Stomach (tissue), 8 donors: ENCODE measurements at regions not wholly inside any gene's neighbourhood (a gene's known extent, or its start where the extent isn't known, plus 50 kb on each side); places are given as distances from the start of the nearest gene placed in this dataset.

Source experiments
- DNase-seq, 2 donors: peaks; one replicate each; pipeline versions ENCODE4 v3.0.0 to v3.0.0-alpha.2; 2013 to 2019
- H3K27ac ChIP-seq, 5 donors: fragments of 200-600 bp in 4 of 5; sonication (generic) in 4 of 5; one replicate each; pipeline ENCODE4 v1.5.1; 2013 to 2019; ENCODE audit warnings: mild to moderate bottlenecking in 1 of 5, moderate library complexity in 1 of 5
- H3K27me3 ChIP-seq, 3 donors: fragments of 200-600 bp; sonication (generic); one replicate each; pipeline ENCODE4 v1.5.1; 2017 to 2019; ENCODE audit warnings: mixed run types in 1 of 3
- H3K36me3 ChIP-seq, 4 donors: fragments of 200-600 bp; sonication (generic); 1 replicate in 3 of 4; 2 replicates in 1 of 4; pipeline ENCODE4 v1.5.1; 2016 to 2019
- H3K4me1 ChIP-seq, 4 donors: fragments of 200-600 bp; sonication (generic); one replicate each; pipeline ENCODE4 v1.5.1; 2016 to 2019
- H3K4me3 ChIP-seq, 4 donors: fragments of 200-600 bp; sonication (generic) in 3 of 4; one replicate each; pipeline ENCODE4 v1.5.1; 2016 to 2019; ENCODE audit warnings: mild to moderate bottlenecking in 1 of 4
- H3K9me3 ChIP-seq, 4 donors: fragments of 200-600 bp; sonication (generic); one replicate each; pipeline ENCODE4 v1.5.1; 2016 to 2019
- EP300 ChIP-seq: sonication (generic); formaldehyde crosslinking; IDR thresholded peaks from one replicate; pipeline ENCODE4 v1.6.1; 2017; ENCODE audit warnings: antibody characterized with exemption
- POLR2A ChIP-seq, 4 donors: fragments of 450-650 bp; IDR thresholded peaks; one replicate each; pipeline ENCODE4 v1.6.1; 2016; ENCODE audit warnings: antibody characterized with exemption in 4 of 4, control low read depth in 2 of 4, mild to moderate bottlenecking in 1 of 4, moderate library complexity in 1 of 4
- POLR2AphosphoS5 ChIP-seq, 3 donors: sonication (generic); formaldehyde crosslinking; IDR thresholded peaks; one replicate each; pipeline ENCODE4 v1.6.1; 2016; ENCODE audit warnings: antibody characterized with exemption in 3 of 3
- WGBS, 5 donors: extraction: QIAGEN DNeasy Blood & Tissue Kit in 3 of 5; methylation state at CpG; one replicate each; pipeline versions ENCODE4 v1.1.5 to v1.1.7; 2013 to 2018; 5-methylcytosine and 5-hydroxymethylcytosine counted together
- intact Hi-C: fragments of 100-400 bp; cut with DNase I; formaldehyde crosslinking; loops from one replicate; pipeline ENCODE4 v1.15.1; 2023; ENCODE audit warnings: low total_unique reads
- TF ChIP-seq, protein P1 (sequence below), 7 experiments: fragments of 450-650 bp in 4 of 7; fragments of 200-600 bp in 3 of 7; sonication (generic) in 3 of 7; IDR thresholded peaks; one replicate each; pipeline ENCODE4 v1.5.1; 2016 to 2019; ENCODE audit warnings: antibody characterized with exemption in 7 of 7, control low read depth in 2 of 7, mild to moderate bottlenecking in 1 of 7
- donor health status: healthy with polysubstance abuse.
- donor health status: Bipolar disorder and iron deficiency.
- donor health status: healthy.

DNA sequence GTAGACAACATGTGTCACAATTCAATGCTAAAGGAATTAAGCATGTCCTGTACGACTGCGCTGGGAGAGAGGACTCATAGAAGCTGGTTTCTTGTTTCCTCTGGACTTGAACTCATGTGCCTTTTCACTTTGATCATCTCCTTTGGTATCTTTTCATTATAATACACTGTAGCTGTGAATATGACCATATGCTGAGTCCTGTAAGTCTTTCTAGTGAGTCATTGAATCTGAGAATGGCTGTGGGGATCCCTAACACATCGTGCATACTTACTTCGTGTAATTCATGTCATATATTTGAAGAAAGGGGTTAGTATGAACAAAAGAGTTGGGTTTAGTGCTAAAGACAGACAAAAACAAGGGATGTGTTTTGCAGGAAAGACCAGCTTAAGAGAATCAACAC is 148.1 kb upstream of the RUNX1 start:
- intact Hi-C loops: no loop called here
- H3K9me3 ChIP-seq: no peaks in the 10 kb centered on the region
- WGBS, 5 donors: 93 to 96% (median 94%) methylated on average over 4 of the region's 4 CpGs
- no peaks in the 10 kb centered on the region for H3K36me3 ChIP-seq
- no peak overlapping the region for H3K27ac ChIP-seq
- H3K4me3 ChIP-seq: no peak overlapping the region
- TF ChIP-seq, protein P1, sequence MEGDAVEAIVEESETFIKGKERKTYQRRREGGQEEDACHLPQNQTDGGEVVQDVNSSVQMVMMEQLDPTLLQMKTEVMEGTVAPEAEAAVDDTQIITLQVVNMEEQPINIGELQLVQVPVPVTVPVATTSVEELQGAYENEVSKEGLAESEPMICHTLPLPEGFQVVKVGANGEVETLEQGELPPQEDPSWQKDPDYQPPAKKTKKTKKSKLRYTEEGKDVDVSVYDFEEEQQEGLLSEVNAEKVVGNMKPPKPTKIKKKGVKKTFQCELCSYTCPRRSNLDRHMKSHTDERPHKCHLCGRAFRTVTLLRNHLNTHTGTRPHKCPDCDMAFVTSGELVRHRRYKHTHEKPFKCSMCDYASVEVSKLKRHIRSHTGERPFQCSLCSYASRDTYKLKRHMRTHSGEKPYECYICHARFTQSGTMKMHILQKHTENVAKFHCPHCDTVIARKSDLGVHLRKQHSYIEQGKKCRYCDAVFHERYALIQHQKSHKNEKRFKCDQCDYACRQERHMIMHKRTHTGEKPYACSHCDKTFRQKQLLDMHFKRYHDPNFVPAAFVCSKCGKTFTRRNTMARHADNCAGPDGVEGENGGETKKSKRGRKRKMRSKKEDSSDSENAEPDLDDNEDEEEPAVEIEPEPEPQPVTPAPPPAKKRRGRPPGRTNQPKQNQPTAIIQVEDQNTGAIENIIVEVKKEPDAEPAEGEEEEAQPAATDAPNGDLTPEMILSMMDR (IDR thresholded peaks at IDR 0.05): no peak
- TF ChIP-seq EP300 (no peak), POLR2A (IDR thresholded peaks at IDR 0.05) (no peak), POLR2AphosphoS5 (IDR thresholded peaks at IDR 0.05) (no peak)
- no peak for DNase-seq
- no peaks in the 10 kb centered on the region for H3K4me1 ChIP-seq
- H3K27me3 ChIP-seq: no peaks in the 10 kb centered on the region

DNA sequence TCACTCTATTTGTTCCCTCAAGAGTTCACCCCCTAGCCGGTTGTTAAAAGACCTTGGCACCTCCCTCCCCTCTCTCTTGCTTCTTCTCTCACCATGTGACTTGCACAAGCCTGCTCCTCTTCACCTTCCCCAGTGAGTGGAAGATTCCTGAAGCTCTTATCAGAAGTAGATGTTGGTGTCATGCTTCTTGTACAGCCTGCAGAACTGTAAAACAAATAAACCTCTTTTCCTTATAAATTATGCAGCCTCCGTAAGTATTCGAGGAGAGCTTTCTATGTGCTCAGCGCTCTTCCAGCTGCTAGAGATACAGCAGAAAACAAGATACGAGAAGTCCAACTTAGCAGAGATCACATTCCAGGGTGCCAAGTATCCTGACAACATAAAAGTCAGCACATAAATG is 147.0 kb upstream of the RUNX1 start:
- Histone ChIP-seq H3K4me1 (no peaks in the 10 kb centered on the region), H3K27me3 (no peaks in the 10 kb centered on the region), H3K27ac (no peak overlapping the region), H3K36me3 (no peaks in the 10 kb centered on the region), H3K9me3 (no peaks in the 10 kb centered on the region), H3K4me3 (no peak overlapping the region)
- TF ChIP-seq EP300: no peak
- no peak for TF ChIP-seq POLR2A (IDR thresholded peaks at IDR 0.05)
- no peak for TF ChIP-seq POLR2AphosphoS5 (IDR thresholded peaks at IDR 0.05)
- TF ChIP-seq, protein P1 (IDR thresholded peaks at IDR 0.05): no peak
- WGBS, 5 donors: 88 to 95% (median 90%) methylated on average over 5 of the region's 5 CpGs
- intact Hi-C loops: no loop called here
- no peak for DNase-seq

- no peaks in the 10 kb centered on the region for H3K36me3 ChIP-seq
- no peak overlapping the region for H3K27ac ChIP-seq
- TF ChIP-seq POLR2AphosphoS5 (IDR thresholded peaks at IDR 0.05): no peak
- no peak for TF ChIP-seq EP300
- TF ChIP-seq, protein P1 (IDR thresholded peaks at IDR 0.05): no peak
- no peak for TF ChIP-seq POLR2A (IDR thresholded peaks at IDR 0.05)
- H3K4me1 ChIP-seq: no peaks in the 10 kb centered on the region
- H3K4me3 ChIP-seq: no peak overlapping the region
- H3K9me3 ChIP-seq: no peaks in the 10 kb centered on the region
- WGBS, 5 donors: 81 to 91% (median 89%) methylated on average over 1 of the region's 1 CpG
- no peak for DNase-seq
- intact Hi-C loops: no loop called here
- no peaks in the 10 kb centered on the region for H3K27me3 ChIP-seq
Measured at GRCh38 chr21:35195232-35195631, 146.1 kb upstream of the RUNX1 start.

DNA sequence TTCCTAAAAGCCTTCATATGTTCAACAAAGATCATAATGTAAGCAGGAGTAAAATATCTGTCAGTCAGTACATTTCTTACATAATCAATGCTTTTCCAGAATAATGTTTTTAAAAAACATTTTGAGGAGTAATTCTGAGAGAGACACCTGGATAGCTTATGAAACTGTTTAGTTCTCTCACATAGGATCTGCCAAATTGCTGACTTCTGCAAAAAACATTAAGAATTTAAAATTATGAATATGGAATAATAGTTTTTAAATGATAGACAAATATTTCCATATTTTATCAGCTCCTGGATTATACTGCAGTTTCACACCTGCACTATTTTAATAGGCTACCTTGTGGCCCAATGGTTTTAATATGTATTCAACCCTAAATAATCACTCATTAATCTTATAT is 142.7 kb upstream of the RUNX1 start:
- DNase-seq: no peak
- Histone ChIP-seq H3K9me3 (no peaks in the 10 kb centered on the region), H3K4me3 (no peak overlapping the region), H3K27me3 (no peaks in the 10 kb centered on the region), H3K27ac (no peak overlapping the region), H3K4me1 (peaks cover 0 to 5% (median 0%) of the 10 kb centered on the region in 4 donors), H3K36me3 (no peaks in the 10 kb centered on the region)
- TF ChIP-seq POLR2A (IDR thresholded peaks at IDR 0.05) (no peak), EP300 (no peak), POLR2AphosphoS5 (IDR thresholded peaks at IDR 0.05) (no peak)
- TF ChIP-seq, protein P1 (IDR thresholded peaks at IDR 0.05): no peak
- intact Hi-C loops: no loop called here
